ENCODE measurements at regions not wholly inside any gene's neighbourhood (a gene's known extent, or its start where the extent isn't known, plus 50 kb on each side); places are given as distances from the start of the nearest gene placed in this dataset.

GRCh38 chr7:70913924-70914323 lies 218.0 kb upstream of the GALNT17 start:
- peaks cover under 1% of the 10 kb centered on the region for H3K27me3 Mint-ChIP-seq (ENCODE audit: low read depth)
- TF ChIP-seq CTCF (IDR thresholded peaks at IDR 0.05), result no peak
- no peak for DNase-seq (ENCODE audit: low spot score)
- H3K4me3 Mint-ChIP-seq (ENCODE audit: unreplicated experiment), result no peak overlapping the region
- H3K4me1 Mint-ChIP-seq (ENCODE audit: low read depth), result no peaks in the 10 kb centered on the region
- H3K9me3 Mint-ChIP-seq (ENCODE audit: low read depth), result no peaks in the 10 kb centered on the region
- no peak overlapping the region for H3K27ac Mint-ChIP-seq (ENCODE audit: unreplicated experiment)
- no peaks in the 10 kb centered on the region for H3K36me3 Mint-ChIP-seq (ENCODE audit: low read depth)

GRCh38 chr7:70915067-70915466 lies 216.9 kb upstream of the GALNT17 start:
- TF ChIP-seq CTCF (IDR thresholded peaks at IDR 0.05), result no peak
- no peak overlapping the region for H3K4me3 Mint-ChIP-seq (ENCODE audit: unreplicated experiment)
- H3K27ac Mint-ChIP-seq (ENCODE audit: unreplicated experiment), result no peak overlapping the region
- H3K4me1 Mint-ChIP-seq (ENCODE audit: low read depth), result no peaks in the 10 kb centered on the region
- peaks cover 2% of the 10 kb centered on the region for H3K27me3 Mint-ChIP-seq (ENCODE audit: low read depth)
- H3K9me3 Mint-ChIP-seq (ENCODE audit: low read depth), result no peaks in the 10 kb centered on the region
- H3K36me3 Mint-ChIP-seq (ENCODE audit: low read depth), result no peaks in the 10 kb centered on the region
- DNase-seq (ENCODE audit: low spot score), result no peak

- DNase-seq (ENCODE audit: low spot score), result no peak
- Mint-ChIP-seq H3K4me1 (ENCODE audit: low read depth) (no peaks in the 10 kb centered on the region), H3K27me3 (ENCODE audit: low read depth) (peaks cover 9% of the 10 kb centered on the region), H3K4me3 (ENCODE audit: unreplicated experiment) (no peak overlapping the region), H3K27ac (ENCODE audit: unreplicated experiment) (no peak overlapping the region), H3K36me3 (ENCODE audit: low read depth) (no peaks in the 10 kb centered on the region), H3K9me3 (ENCODE audit: low read depth) (no peaks in the 10 kb centered on the region)
- no peak for TF ChIP-seq CTCF (IDR thresholded peaks at IDR 0.05)
Observed at GRCh38 chr7:70919481-70920073, 212.4 kb upstream of the GALNT17 start.

- Mint-ChIP-seq H3K4me1 (ENCODE audit: low read depth) (no peaks in the 10 kb centered on the region), H3K27me3 (ENCODE audit: low read depth) (peaks cover 9% of the 10 kb centered on the region), H3K27ac (ENCODE audit: unreplicated experiment) (no peak overlapping the region), H3K36me3 (ENCODE audit: low read depth) (no peaks in the 10 kb centered on the region), H3K9me3 (ENCODE audit: low read depth) (no peaks in the 10 kb centered on the region), H3K4me3 (ENCODE audit: unreplicated experiment) (no peak overlapping the region)
- no peak for TF ChIP-seq CTCF (IDR thresholded peaks at IDR 0.05)
- no peak for DNase-seq (ENCODE audit: low spot score)
Observed at GRCh38 chr7:70920876-70921275, 211.1 kb upstream of the GALNT17 start.

- no peak for TF ChIP-seq CTCF (IDR thresholded peaks at IDR 0.05)
- no peak overlapping the region for H3K4me3 Mint-ChIP-seq (ENCODE audit: unreplicated experiment)
- H3K27me3 Mint-ChIP-seq (ENCODE audit: low read depth), result peaks cover 9% of the 10 kb centered on the region
- DNase-seq (ENCODE audit: low spot score), result no peak
- no peaks in the 10 kb centered on the region for H3K9me3 Mint-ChIP-seq (ENCODE audit: low read depth)
- no peaks in the 10 kb centered on the region for H3K4me1 Mint-ChIP-seq (ENCODE audit: low read depth)
- no peak overlapping the region for H3K27ac Mint-ChIP-seq (ENCODE audit: unreplicated experiment)
- no peaks in the 10 kb centered on the region for H3K36me3 Mint-ChIP-seq (ENCODE audit: low read depth)
Observed at GRCh38 chr7:70923181-70923845, 208.6 kb upstream of the GALNT17 start.
